Vagina (tissue), 2 donors: ENCODE measurements at regions not wholly inside any gene's neighbourhood (a gene's known extent, or its start where the extent isn't known, plus 50 kb on each side); places are given as distances from the start of the nearest gene placed in this dataset.

Experiments used
- DNase-seq, 2 donors: peaks; one replicate each; pipeline ENCODE4 v3.0.0-alpha.2; 2017; ENCODE audit errors: extremely low spot score in 2 of 2
- H3K27ac ChIP-seq: fragments of 200-600 bp; sonication (generic); one replicate; pipeline ENCODE4 v1.5.1; 2019
- H3K27me3 ChIP-seq: fragments of 200-600 bp; sonication (generic); one replicate; pipeline ENCODE4 v1.5.1; 2019
- H3K36me3 ChIP-seq, 2 donors: fragments of 200-600 bp; sonication (generic); one replicate each; pipeline ENCODE4 v1.5.1; 2017 to 2019
- H3K4me1 ChIP-seq: fragments of 200-600 bp; sonication (generic); one replicate; pipeline ENCODE4 v1.5.1; 2019
- H3K4me3 ChIP-seq, 2 donors: fragments of 200-600 bp; sonication (generic); 1 replicate in 1 of 2; 2 replicates in 1 of 2; pipeline ENCODE4 v1.5.1; 2016 to 2019
- H3K9me3 ChIP-seq: fragments of 200-600 bp; sonication (generic); one replicate; pipeline ENCODE4 v1.5.1; 2019
- CTCF ChIP-seq, 3 experiments: fragments of 450-650 bp in 2 of 3; fragments of 200-600 bp in 1 of 3; sonication (generic) in 1 of 3; IDR thresholded peaks; one replicate each; pipeline ENCODE4 v1.5.1; 2017 to 2019; ENCODE audit warnings: antibody characterized with exemption in 3 of 3, mild to moderate bottlenecking in 2 of 3, moderate library complexity in 2 of 3
- POLR2A ChIP-seq, 2 donors: fragments of 450-650 bp; IDR thresholded peaks; one replicate each; pipeline ENCODE4 v1.6.1; 2017; ENCODE audit warnings: antibody characterized with exemption in 2 of 2, mild to moderate bottlenecking in 2 of 2, moderate library complexity in 2 of 2
- POLR2AphosphoS5 ChIP-seq, 2 donors: sonication (generic); formaldehyde crosslinking; IDR thresholded peaks; one replicate each; pipeline ENCODE4 v1.9.0; 2017; ENCODE audit warnings: antibody characterized with exemption in 2 of 2, mild to moderate bottlenecking in 2 of 2, low read depth in 1 of 2; ENCODE audit not compliant: insufficient read depth in 1 of 2
- intact Hi-C: fragments of 100-400 bp; cut with DNase I; formaldehyde crosslinking; loops from one replicate; pipeline ENCODE4 v1.15.1; 2023

- Histone ChIP-seq H3K27ac (no peak overlapping the region), H3K9me3 (no peaks in the 10 kb centered on the region), H3K4me1 (no peaks in the 10 kb centered on the region), H3K4me3 (no peak overlapping the region), H3K27me3 (no peaks in the 10 kb centered on the region), H3K36me3 (no peaks in the 10 kb centered on the region)
- no peak for TF ChIP-seq POLR2AphosphoS5 (IDR thresholded peaks at IDR 0.05; ENCODE audit: insufficient read depth in 1 of 2, low read depth in 1 of 2)
- TF ChIP-seq CTCF (IDR thresholded peaks at IDR 0.05) = no peak
- TF ChIP-seq POLR2A (IDR thresholded peaks at IDR 0.05) = no peak
- no peak for DNase-seq
- intact Hi-C loops = no loop called here
These were observed 200.3 kb upstream of the MCTP2 start for GRCh38 chr15:94031072-94031471.

GRCh38 chr15:94029495-94029894 is 201.9 kb upstream of the MCTP2 start:
- H3K27me3 ChIP-seq = no peaks in the 10 kb centered on the region
- intact Hi-C loops = no loop called here
- no peak for DNase-seq
- no peak overlapping the region for H3K27ac ChIP-seq
- H3K36me3 ChIP-seq = no peaks in the 10 kb centered on the region
- H3K9me3 ChIP-seq = no peaks in the 10 kb centered on the region
- no peak for TF ChIP-seq CTCF (IDR thresholded peaks at IDR 0.05)
- TF ChIP-seq POLR2A (IDR thresholded peaks at IDR 0.05) = no peak
- no peak for TF ChIP-seq POLR2AphosphoS5 (IDR thresholded peaks at IDR 0.05; ENCODE audit: insufficient read depth in 1 of 2, low read depth in 1 of 2)
- H3K4me1 ChIP-seq = no peaks in the 10 kb centered on the region
- no peak overlapping the region for H3K4me3 ChIP-seq

- H3K27ac ChIP-seq = no peak overlapping the region
- DNase-seq = no peak
- H3K4me3 ChIP-seq = no peak overlapping the region
- no peaks in the 10 kb centered on the region for H3K36me3 ChIP-seq
- H3K9me3 ChIP-seq = no peaks in the 10 kb centered on the region
- TF ChIP-seq CTCF (IDR thresholded peaks at IDR 0.05) (no peak), POLR2AphosphoS5 (IDR thresholded peaks at IDR 0.05; ENCODE audit: insufficient read depth in 1 of 2, low read depth in 1 of 2) (no peak), POLR2A (IDR thresholded peaks at IDR 0.05) (no peak)
- no peaks in the 10 kb centered on the region for H3K4me1 ChIP-seq
- no peaks in the 10 kb centered on the region for H3K27me3 ChIP-seq
- intact Hi-C loops = no loop called here
These were observed 202.6 kb upstream of the MCTP2 start for GRCh38 chr15:94028809-94029208.

GRCh38 chr15:94028121-94028520 is 203.2 kb upstream of the MCTP2 start:
- no peak for DNase-seq
- TF ChIP-seq POLR2AphosphoS5 (IDR thresholded peaks at IDR 0.05; ENCODE audit: insufficient read depth in 1 of 2, low read depth in 1 of 2) = no peak
- TF ChIP-seq CTCF (IDR thresholded peaks at IDR 0.05) = no peak
- TF ChIP-seq POLR2A (IDR thresholded peaks at IDR 0.05) = no peak
- H3K9me3 ChIP-seq = no peaks in the 10 kb centered on the region
- H3K4me1 ChIP-seq = no peaks in the 10 kb centered on the region
- H3K27ac ChIP-seq = no peak overlapping the region
- no peaks in the 10 kb centered on the region for H3K36me3 ChIP-seq
- intact Hi-C loops = no loop called here
- H3K27me3 ChIP-seq = no peaks in the 10 kb centered on the region
- no peak overlapping the region for H3K4me3 ChIP-seq

GRCh38 chr15:94027581-94027980 is 203.8 kb upstream of the MCTP2 start:
- TF ChIP-seq CTCF (IDR thresholded peaks at IDR 0.05) (no peak), POLR2A (IDR thresholded peaks at IDR 0.05) (no peak), POLR2AphosphoS5 (IDR thresholded peaks at IDR 0.05; ENCODE audit: insufficient read depth in 1 of 2, low read depth in 1 of 2) (no peak)
- H3K4me1 ChIP-seq = no peaks in the 10 kb centered on the region
- H3K4me3 ChIP-seq = no peak overlapping the region
- H3K9me3 ChIP-seq = no peaks in the 10 kb centered on the region
- no peak overlapping the region for H3K27ac ChIP-seq
- no peaks in the 10 kb centered on the region for H3K36me3 ChIP-seq
- intact Hi-C loops = no loop called here
- H3K27me3 ChIP-seq = no peaks in the 10 kb centered on the region
- no peak for DNase-seq
